K562 (cell line): ENCODE measurements at regions not wholly inside any gene's neighbourhood (a gene's known extent, or its start where the extent isn't known, plus 50 kb on each side); places are given as distances from the start of the nearest gene placed in this dataset.
"Not testable (repeated sequence)": the region's sequence is repeated elsewhere in the genome, so short reads cannot be mapped to it uniquely, and the experiment has no call there.

Experiments
- ATAC-seq: fragments of 200-7000 bp; cut with Tn5 transposase; 3 replicates; pipeline ENCODE4 v1.9.1; 2020; ENCODE audit warnings: moderate library complexity
- BruUV-seq: library from RNA; stranded (reverse); fragments of 400-500 nt; replicated peaks from 2 replicates; lab custom pipeline; 2021; lab: Mats Ljungman, UMichigan
- CTCF ChIA-PET: fragments of 300-600 bp; formaldehyde crosslinking; extraction: SDS; loops from one replicate; lab custom pipeline; 2021; ENCODE audit warnings: low intra/inter-chr PET ratio; lab: Yijun Ruan, JAX
- POLR2A ChIA-PET: fragments of 300-600, 350-650 bp; sonication (Branson Sonifier 250); formaldehyde crosslinking; extraction: SDS; loops from one replicate; lab custom pipeline; 2021; ENCODE audit warnings: antibody characterized with exemption, inconsistent platforms; lab: Yijun Ruan, JAX
- DNase-seq, 4 experiments: peaks; one replicate each; pipeline versions ENCODE4 v3.0.0 to v3.0.0-alpha.2; 2011 to 2018; ENCODE audit warnings: low spot score in 3 of 4, mixed read lengths in 3 of 4; ENCODE audit errors: extremely low read depth in 1 of 4
- FAIRE-seq: peaks from 2 replicates; lab custom pipeline; 2011; peaks lifted over from hg19 to GRCh38; lab: Jason Lieb, UNC
- H2AFZ ChIP-seq: 2 replicates; pipeline ENCODE4 v1.6.0; 2011; ENCODE audit warnings: low read depth, low read length, control low read depth, inconsistent platforms
- H3K27ac ChIP-seq: fragments of 200-600 bp; 3 replicates; pipeline ENCODE4 v1.8.0; 2011; ENCODE audit warnings: low read depth, mild to moderate bottlenecking, control low read depth, inconsistent platforms, low read length, moderate library complexity, mixed read lengths; ENCODE audit errors: extremely low read depth
- H3K27me3 ChIP-seq, 2 experiments: fragments of 300-600 bp in 1 of 2; 2 replicates in 1 of 2; 3 replicates in 1 of 2; pipeline versions ENCODE4 v1.6.0 to v1.8.0; 2011; ENCODE audit warnings: inconsistent platforms in 2 of 2, low read length in 2 of 2, mild to moderate bottlenecking in 1 of 2, mixed read lengths in 1 of 2, moderate library complexity in 1 of 2; ENCODE audit not compliant: control insufficient read depth in 2 of 2, insufficient read depth in 2 of 2
- H3K36me3 ChIP-seq: fragments of 300-600 bp; 3 replicates; pipeline ENCODE4 v1.8.0; 2011; ENCODE audit warnings: mild to moderate bottlenecking, low read length, inconsistent platforms; ENCODE audit not compliant: control insufficient read depth, insufficient read depth
- H3K4me1 ChIP-seq, 2 experiments: fragments of 200-600 bp in 1 of 2; replicated peaks in 1 of 2; 2 replicates in 1 of 2; 3 replicates in 1 of 2; pipeline versions ENCODE4 v1.5.1 to v1.8.0; 2011; ENCODE audit warnings: inconsistent platforms in 2 of 2, low read length in 2 of 2, mild to moderate bottlenecking in 1 of 2, mixed read lengths in 1 of 2, moderate library complexity in 1 of 2; ENCODE audit not compliant: control insufficient read depth in 2 of 2, insufficient read depth in 2 of 2
- H3K4me2 ChIP-seq: 2 replicates; pipeline ENCODE4 v1.6.1; 2011; ENCODE audit warnings: low read length, control low read depth, inconsistent platforms, mixed read lengths; ENCODE audit not compliant: insufficient read depth
- H3K4me3 ChIP-seq: fragments of 200-600 bp; sonication (generic), shearing (Covaris generic); 2 replicates; pipeline ENCODE4 v1.5.1; 2016; ENCODE audit warnings: control low read depth, inconsistent platforms
- H3K79me2 ChIP-seq: fragments of 200-600 bp; 3 replicates; pipeline ENCODE4 v1.8.0; 2011; ENCODE audit warnings: low read length, inconsistent platforms; ENCODE audit not compliant: control insufficient read depth, insufficient read depth
- H3K9ac ChIP-seq, 2 experiments: 2 replicates each; pipeline versions ENCODE4 v1.6.0 to v1.6.1; 2011; ENCODE audit warnings: low read depth in 2 of 2, low read length in 2 of 2, control low read depth in 1 of 2, inconsistent platforms in 1 of 2, mild to moderate bottlenecking in 1 of 2, mixed read lengths in 1 of 2; ENCODE audit not compliant: insufficient read depth in 1 of 2
- H3K9me1 ChIP-seq: one replicate; pipeline ENCODE4 v1.6.0; 2011; ENCODE audit warnings: inconsistent platforms, mild to moderate bottlenecking, low read length, moderate library complexity; ENCODE audit not compliant: control insufficient read depth, insufficient read depth
- H3K9me3 ChIP-seq: replicated peaks from 2 replicates; pipeline ENCODE4 v1.5.1; 2011; ENCODE audit warnings: low read depth, low read length, inconsistent platforms; ENCODE audit not compliant: control insufficient read depth, insufficient read depth
- H4K20me1 ChIP-seq: replicated peaks from 2 replicates; pipeline ENCODE4 v1.6.1; 2011; ENCODE audit warnings: low read length, inconsistent platforms, mixed read lengths; ENCODE audit not compliant: control insufficient read depth, insufficient read depth
- in situ Hi-C: fragments of 300-500 bp; cut with MboI; formaldehyde crosslinking; loops from 4 replicates; pipeline ENCODE4 v1.15.0; 2018; ENCODE audit warnings: inconsistent platforms, mixed read lengths
- intact Hi-C: fragments of 100-400 bp; cut with micrococcal nuclease; formaldehyde crosslinking; loops from 2 replicates; pipeline ENCODE4 v1.14.2; 2022
- TF ChIP-seq, protein P1 (sequence below), 2 experiments: fragments of 450-650 bp; IDR thresholded peaks; 2 replicates each; pipeline ENCODE4 v1.6.1; 2018; ENCODE audit warnings: mild to moderate bottlenecking in 2 of 2, low read depth in 1 of 2; ENCODE audit not compliant: partially characterized antibody in 2 of 2

DNA sequence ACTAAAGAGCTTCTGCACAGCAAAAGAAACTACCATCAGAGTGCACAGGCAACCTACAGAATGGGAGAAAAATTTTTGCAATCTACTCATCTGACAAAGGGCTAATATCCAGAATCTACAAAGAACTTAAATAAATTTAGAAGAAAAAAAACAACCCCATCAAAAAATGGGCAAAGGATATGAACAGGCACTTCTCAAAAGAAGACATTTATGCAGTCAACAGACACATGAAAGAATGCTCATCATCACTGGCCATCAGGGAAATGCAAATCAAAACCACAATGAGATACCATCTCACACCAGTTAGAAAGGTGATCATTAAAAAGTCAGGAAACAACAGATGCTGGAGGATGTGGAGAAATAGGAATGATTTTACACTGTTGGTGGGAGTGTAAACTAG, 351.0 kb upstream of the PROX1 start:
- POLR2A ChIA-PET, H3K36me3 ChIP-seq, in situ Hi-C loops: not testable (repeated sequence)

More for the DNA sequence above, 351.0 kb upstream of the PROX1 start:
- H4K20me1 ChIP-seq, ATAC-seq, H3K9me3 ChIP-seq, H3K27ac ChIP-seq, H3K27me3 ChIP-seq, H3K4me2 ChIP-seq, DNase-seq, FAIRE-seq, H3K4me3 ChIP-seq, H2AFZ ChIP-seq, intact Hi-C loops, BruUV-seq, H3K79me2 ChIP-seq, H3K9me1 ChIP-seq, H3K9ac ChIP-seq, H3K4me1 ChIP-seq, CTCF ChIA-PET: not testable (repeated sequence)
- TF ChIP-seq, protein P1, sequence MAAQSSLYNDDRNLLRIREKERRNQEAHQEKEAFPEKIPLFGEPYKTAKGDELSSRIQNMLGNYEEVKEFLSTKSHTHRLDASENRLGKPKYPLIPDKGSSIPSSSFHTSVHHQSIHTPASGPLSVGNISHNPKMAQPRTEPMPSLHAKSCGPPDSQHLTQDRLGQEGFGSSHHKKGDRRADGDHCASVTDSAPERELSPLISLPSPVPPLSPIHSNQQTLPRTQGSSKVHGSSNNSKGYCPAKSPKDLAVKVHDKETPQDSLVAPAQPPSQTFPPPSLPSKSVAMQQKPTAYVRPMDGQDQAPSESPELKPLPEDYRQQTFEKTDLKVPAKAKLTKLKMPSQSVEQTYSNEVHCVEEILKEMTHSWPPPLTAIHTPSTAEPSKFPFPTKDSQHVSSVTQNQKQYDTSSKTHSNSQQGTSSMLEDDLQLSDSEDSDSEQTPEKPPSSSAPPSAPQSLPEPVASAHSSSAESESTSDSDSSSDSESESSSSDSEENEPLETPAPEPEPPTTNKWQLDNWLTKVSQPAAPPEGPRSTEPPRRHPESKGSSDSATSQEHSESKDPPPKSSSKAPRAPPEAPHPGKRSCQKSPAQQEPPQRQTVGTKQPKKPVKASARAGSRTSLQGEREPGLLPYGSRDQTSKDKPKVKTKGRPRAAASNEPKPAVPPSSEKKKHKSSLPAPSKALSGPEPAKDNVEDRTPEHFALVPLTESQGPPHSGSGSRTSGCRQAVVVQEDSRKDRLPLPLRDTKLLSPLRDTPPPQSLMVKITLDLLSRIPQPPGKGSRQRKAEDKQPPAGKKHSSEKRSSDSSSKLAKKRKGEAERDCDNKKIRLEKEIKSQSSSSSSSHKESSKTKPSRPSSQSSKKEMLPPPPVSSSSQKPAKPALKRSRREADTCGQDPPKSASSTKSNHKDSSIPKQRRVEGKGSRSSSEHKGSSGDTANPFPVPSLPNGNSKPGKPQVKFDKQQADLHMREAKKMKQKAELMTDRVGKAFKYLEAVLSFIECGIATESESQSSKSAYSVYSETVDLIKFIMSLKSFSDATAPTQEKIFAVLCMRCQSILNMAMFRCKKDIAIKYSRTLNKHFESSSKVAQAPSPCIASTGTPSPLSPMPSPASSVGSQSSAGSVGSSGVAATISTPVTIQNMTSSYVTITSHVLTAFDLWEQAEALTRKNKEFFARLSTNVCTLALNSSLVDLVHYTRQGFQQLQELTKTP (IDR thresholded peaks at IDR 0.05; ENCODE audit: low read depth in 1 of 2, partially characterized antibody in 2 of 2), result peak in 1 of 2 experiments; percentile 90
- TF ChIP-seq, all 486 proteins: peak for 1; not testable (repeated sequence) for 485
